ENCODE measurements at regions not wholly inside any gene's neighbourhood (a gene's known extent, or its start where the extent isn't known, plus 50 kb on each side); places are given as distances from the start of the nearest gene placed in this dataset.

- TF ChIP-seq IRF1 (CRISPR knock-in tag; IDR thresholded peaks at IDR 0.05) (no peak), ZNF423 (CRISPR knock-in tag; IDR thresholded peaks at IDR 0.05) (no peak)
These were observed 1496.1 kb downstream of the OTOL1 start (continued) for GRCh38 chr3:162992741-162993140.

GRCh38 chr3:162994165-162994564 lies 1497.6 kb downstream of the OTOL1 start:
- no peaks in the 10 kb centered on the region for H3K27me3 Mint-ChIP-seq (ENCODE audit: low read depth)
- ChIA-PET POLR2A (no interaction called here), CTCF (no interaction called here)
- H3K4me1 Mint-ChIP-seq, result peaks cover 19% of the 10 kb centered on the region
- H3K36me3 Mint-ChIP-seq, result peaks cover 18% of the 10 kb centered on the region
- peaks cover 25% of the 10 kb centered on the region for H3K9me3 Mint-ChIP-seq
- no peak for TF ChIP-seq ATF2 (CRISPR knock-in tag; IDR thresholded peaks at IDR 0.05; ENCODE audit: borderline replicate concordance, low read depth)
- TF ChIP-seq ZBTB21 (CRISPR knock-in tag; IDR thresholded peaks at IDR 0.05; ENCODE audit: borderline replicate concordance), result no peak
- no peak for TF ChIP-seq SOX15 (CRISPR knock-in tag; IDR thresholded peaks at IDR 0.05)
- TF ChIP-seq ATF3 (CRISPR knock-in tag; conservative IDR thresholded peaks at IDR 0.05), result no peak
- TF ChIP-seq PRDM15 (CRISPR knock-in tag; IDR thresholded peaks at IDR 0.05), result no peak
- H3K27ac Mint-ChIP-seq, result no peak overlapping the region
- ATAC-seq, result no peak
- no peak for DNase-seq (ENCODE audit: low spot score)
- no peak overlapping the region for H3K4me3 Mint-ChIP-seq

GRCh38 chr3:162996368-162996767 lies 1499.8 kb downstream of the OTOL1 start:
- H3K27me3 Mint-ChIP-seq (ENCODE audit: low read depth), result no peaks in the 10 kb centered on the region
- POLR2A ChIA-PET, result no interaction called here
- DNase-seq (ENCODE audit: low spot score), result no peak
- no peak for ATAC-seq
- peaks cover 19% of the 10 kb centered on the region for H3K4me1 Mint-ChIP-seq
- H3K9me3 Mint-ChIP-seq, result peaks cover 25% of the 10 kb centered on the region
- no peak for TF ChIP-seq PRDM15 (CRISPR knock-in tag; IDR thresholded peaks at IDR 0.05)
- TF ChIP-seq FOXK1 (CRISPR knock-in tag; IDR thresholded peaks at IDR 0.05), result no peak
- no peak for TF ChIP-seq RELA (CRISPR knock-in tag; IDR thresholded peaks at IDR 0.05; ENCODE audit: borderline replicate concordance)
- no peak for TF ChIP-seq ZNF317 (CRISPR knock-in tag; IDR thresholded peaks at IDR 0.05; ENCODE audit: borderline replicate concordance, low read depth)
- TF ChIP-seq EMX1 (CRISPR knock-in tag; IDR thresholded peaks at IDR 0.05), result no peak
- no peak for TF ChIP-seq NR2C2 (CRISPR knock-in tag; IDR thresholded peaks at IDR 0.05)
- no peak for TF ChIP-seq ZNF396 (CRISPR knock-in tag; IDR thresholded peaks at IDR 0.05; ENCODE audit: borderline replicate concordance)
- no peak for TF ChIP-seq OVOL2 (CRISPR knock-in tag; IDR thresholded peaks at IDR 0.05; ENCODE audit: borderline replicate concordance)
- TF ChIP-seq ZMAT4 (CRISPR knock-in tag; IDR thresholded peaks at IDR 0.05), result no peak
- no peak for TF ChIP-seq JAZF1 (CRISPR knock-in tag; IDR thresholded peaks at IDR 0.05)
- H3K4me3 Mint-ChIP-seq, result no peak overlapping the region
- CTCF ChIA-PET, result no interaction called here
- H3K36me3 Mint-ChIP-seq, result peaks cover 18% of the 10 kb centered on the region
- H3K27ac Mint-ChIP-seq, result no peak overlapping the region

All from WTC11 (cell line).